Stimulated activated CD8-positive, alpha-beta memory T cell treated with anti-CD3 and anti-CD28 coated beads, Interleukin-7, amount 100 ng/mL, for 1 hour (primary cell): ENCODE measurements at regions not wholly inside any gene's neighbourhood (a gene's known extent, or its start where the extent isn't known, plus 50 kb on each side); places are given as distances from the start of the nearest gene placed in this dataset.
"Not testable (repeated sequence)": the region's sequence is repeated elsewhere in the genome, so short reads cannot be mapped to it uniquely, and the experiment has no call there.

ENCODE experiments used
- DNase-seq, 2 donors: peaks; one replicate each; pipeline ENCODE4 v3.0.0-alpha.2; 2020; ENCODE audit warnings: low read depth in 2 of 2

GRCh38 chr6:155936551-155936950 is 480.9 kb upstream of the NOX3 start:
- DNase-seq = no peak

GRCh38 chr6:155936127-155936526 is 480.5 kb upstream of the NOX3 start:
- no peak for DNase-seq

DNA sequence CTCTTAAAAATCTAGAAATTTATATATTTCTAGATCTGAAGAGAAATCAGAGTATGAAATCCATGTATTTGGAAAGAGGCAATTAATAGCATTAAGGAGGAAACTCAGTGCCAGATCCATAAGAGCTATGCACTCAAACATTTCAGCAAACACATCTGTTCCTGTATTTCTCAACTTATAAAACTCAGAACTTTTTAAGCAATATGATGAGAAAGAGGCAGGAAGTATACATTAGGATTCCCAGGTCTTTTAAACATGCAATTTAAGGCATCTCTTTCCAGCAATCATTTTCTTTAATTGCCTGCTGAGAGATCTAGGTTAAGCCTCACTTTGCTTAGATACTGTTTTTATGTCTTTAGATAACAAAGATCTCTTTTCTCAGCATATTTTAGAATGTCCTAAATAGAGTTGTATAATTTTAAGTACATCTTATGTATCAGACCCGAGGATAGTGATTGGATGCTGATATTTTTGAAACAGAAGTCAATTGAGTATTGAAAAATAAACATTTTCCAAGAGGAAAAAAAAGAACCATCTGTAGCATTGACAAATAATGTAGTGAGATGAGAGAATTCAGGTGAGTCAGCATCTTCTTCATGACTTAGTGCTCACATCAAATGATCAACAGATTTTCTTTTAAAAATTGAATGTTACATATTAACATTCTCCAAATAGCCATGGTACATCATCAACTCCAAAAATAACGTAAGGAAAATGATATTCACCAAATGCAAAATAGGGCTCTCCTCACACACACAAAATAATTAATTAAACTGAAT is 461.4 kb upstream of the NOX3 start:
- no peak for DNase-seq

DNA sequence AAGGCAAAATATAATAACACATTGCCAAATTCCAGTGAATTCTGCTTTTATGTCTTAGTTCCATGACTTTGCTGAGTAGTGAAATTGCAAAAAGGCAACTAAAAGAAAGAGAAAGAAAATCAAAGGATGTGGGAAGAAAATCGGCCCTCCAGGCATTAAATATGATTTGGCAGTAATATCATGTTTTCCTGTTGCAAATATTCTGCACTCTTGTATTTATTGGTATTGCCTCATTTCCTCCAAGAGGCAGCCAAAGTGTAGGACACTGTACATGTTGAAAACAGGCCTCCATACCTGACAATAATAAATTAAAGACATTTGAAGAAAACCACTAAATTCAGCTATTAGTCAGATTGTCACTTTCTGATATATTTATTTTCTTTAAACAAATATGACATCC is 460.0 kb upstream of the NOX3 start:
- DNase-seq = no peak

DNA sequence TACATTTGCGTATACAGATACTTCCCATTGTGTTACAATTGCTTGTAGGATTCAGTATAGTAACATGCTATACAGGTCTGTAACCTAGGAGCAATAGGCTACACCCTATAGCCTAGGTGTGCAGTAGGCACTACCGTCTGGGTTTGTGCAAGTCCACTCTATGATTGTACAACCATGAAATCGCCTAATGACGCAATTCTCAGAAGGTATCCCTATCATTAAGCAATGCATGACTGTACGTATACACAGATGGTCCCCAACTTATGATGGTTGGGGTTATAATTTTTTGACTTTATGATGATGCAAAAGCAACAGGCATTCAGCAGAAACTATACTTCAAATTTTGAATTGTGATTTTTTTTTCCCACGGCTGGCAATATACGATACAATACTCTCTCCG is 458.2 kb upstream of the NOX3 start:
- DNase-seq = no peak

DNA sequence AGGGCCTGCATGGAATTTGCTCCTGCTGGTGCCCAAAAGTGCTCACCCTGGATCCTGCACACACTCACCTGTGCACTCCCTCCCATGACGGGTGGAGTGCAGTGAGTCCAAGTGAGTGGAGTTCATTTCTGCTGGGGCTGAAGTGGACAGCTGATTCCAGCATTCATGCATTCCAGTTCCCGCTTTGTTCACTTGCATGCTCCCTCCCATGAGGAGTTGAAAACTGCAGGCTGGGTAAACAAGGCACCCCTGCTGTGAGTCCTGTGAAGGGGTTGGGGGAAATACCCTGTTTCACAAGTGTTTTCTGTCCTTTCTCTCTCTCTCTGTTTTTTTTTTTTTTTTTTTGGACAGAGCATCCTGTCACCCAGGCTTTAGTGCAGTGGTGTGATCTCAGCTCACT is 454.1 kb upstream of the NOX3 start:
- DNase-seq = no peak

- DNase-seq = no peak
Observed at GRCh38 chr6:155895641-155896040, 440.0 kb upstream of the NOX3 start.

DNA sequence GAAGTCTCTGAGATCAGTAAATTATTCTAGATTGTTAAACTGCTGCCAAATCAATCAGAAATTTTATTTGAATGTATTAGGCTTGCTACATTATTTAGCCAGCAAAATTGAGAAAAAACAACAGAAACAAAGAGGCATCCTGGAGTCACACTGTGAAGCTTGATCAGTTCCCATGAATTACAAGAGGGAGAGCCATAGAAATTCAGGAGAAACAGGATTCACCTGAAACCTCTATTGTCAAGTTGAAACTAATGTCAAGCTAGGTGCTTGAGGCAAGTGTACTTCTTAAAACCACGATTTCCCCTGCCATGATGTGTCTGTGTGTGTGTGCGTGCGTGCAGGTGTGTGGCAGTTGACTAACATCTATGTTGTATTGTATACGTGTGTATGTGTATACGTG is 439.1 kb upstream of the NOX3 start:
- no peak for DNase-seq

GRCh38 chr6:155894262-155894661 is 438.6 kb upstream of the NOX3 start:
- DNase-seq = no peak

DNA sequence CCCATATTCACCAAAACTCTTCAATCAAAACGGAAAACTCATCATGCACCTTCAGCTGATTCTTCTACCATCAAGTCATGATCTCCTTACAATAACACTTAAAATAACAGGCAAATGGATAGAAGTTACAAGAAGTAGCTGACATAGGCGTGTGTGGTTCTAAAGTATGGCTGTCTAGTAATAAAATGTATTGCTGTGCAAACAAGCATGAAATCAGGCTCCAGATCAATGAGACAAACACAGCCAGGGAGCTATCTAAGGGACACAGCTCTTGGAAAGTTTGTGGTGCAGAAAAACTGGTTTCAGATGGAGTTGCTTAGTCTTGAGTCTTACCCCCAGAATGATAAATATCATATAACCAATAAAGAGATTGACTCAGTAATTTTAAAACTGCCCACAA is 434.8 kb upstream of the NOX3 start:
- DNase-seq = no peak

- no peak for DNase-seq
Observed at GRCh38 chr6:155889410-155889809, 433.8 kb upstream of the NOX3 start.

DNA sequence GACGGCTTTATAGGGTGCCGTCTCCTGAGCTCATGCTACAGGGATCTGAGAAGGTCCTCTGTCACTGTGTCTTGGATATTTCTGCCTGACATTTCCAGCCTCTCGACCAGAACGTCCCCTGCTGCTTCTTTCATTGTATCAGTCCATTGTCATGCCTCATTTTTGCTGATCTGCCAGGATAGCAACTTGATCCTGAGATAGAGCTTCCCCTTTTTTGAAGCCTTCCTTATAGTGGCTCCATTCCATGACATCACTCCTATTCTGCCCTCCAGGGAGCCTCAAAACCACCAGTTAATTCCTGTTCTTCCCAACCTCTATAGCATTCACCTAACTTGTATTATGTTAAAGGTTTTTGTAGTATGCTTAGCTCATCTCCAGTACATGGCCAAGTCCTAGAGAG is 431.8 kb upstream of the NOX3 start:
- no peak for DNase-seq

DNA sequence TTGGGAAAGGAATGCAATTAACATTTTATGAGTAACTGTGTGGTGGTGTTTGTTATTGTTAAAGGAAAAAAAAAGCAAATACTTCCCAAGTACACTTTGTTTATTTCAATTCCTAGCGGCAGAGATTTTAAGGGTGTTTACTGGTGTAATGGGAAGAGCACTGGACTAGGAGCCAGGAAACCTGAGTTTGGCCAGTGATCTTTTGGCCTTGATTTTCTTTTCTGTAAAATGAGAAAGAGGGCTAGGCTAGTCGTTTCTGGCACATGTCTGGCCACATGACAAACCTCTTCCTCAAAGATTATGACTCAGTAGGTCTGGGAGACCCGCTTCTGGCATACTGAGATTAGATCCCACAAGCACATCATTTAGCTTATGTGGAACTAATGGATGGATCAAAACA is 428.1 kb upstream of the NOX3 start:
- no peak for DNase-seq

DNA sequence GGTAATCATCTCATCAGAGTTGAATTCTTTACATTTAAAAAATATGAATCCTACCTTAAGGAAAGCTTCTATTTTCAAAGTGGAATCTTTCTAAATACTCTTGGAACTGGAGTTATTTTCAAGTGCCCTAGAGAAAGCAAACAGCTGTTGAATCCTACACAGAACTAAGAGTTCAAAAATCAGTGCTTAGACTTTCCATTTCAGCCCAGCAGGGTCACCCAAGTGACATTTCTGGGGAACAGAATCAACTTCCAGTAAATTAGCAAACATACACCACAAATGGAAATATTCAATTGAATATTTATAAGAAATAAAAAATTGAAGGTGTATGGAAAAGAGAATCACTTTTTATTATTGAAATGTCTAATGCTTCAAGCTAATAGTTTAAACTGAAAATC is 427.7 kb upstream of the NOX3 start:
- no peak for DNase-seq

DNA sequence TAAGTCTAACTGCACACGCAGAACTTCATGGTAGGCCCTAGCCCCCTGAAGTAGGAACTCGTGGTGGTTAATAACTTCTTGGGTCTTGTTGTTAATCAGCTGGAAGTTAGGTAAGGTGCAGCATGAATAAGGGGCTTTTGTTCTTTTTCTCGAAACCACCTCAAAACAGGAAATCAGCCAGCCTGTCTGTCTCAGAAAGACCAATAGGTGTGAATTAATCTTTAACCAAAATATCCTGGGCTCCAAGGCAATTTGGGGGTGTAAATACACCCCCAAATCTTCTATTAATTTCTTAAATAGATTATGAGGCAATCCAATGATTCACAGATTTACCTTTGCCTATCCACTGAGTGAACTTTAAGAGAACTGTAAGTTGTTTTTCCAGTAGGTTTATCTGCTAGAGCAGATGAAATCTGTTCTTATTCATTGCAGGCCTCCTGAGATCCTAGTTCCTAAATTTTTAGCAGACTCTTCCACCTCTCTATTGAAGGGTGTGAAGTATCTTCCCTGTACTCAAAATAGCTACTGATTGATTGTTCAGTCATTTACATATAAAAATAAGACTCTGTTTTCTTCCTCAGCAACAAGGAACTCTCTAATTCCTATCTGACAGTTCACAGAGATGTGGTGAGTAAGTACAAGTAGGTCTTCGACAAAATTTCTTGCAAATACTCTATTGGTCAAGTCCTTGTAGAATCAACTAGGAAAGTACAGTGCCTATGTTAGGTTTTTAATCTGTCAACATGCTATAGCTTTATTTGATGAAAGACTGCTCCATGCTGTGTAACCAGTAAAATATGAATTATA is 427.1 kb upstream of the NOX3 start:
- DNase-seq = no peak

- DNase-seq = no peak
Observed at GRCh38 chr6:155881826-155882526, 426.3 kb upstream of the NOX3 start.

DNA sequence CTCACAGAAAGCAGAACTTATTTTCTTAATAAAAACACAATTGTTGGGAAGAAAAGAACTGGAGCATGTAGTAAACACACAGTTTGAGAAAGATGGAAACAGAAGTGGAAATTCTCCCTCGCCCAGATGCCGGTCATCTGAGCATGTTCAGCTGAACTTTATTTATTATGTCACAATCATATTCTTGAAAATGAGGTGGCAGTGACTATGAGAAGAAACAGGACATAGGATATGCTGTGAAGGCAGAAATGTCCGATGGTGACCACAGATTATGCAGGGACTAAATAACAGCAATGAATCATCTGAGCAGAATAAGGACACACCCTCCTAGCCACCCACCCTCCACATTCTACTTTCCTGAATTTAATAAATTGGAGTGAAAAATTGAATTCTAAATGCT is 425.3 kb upstream of the NOX3 start:
- no peak for DNase-seq

- DNase-seq = no peak
Observed at GRCh38 chr6:155872961-155873360, 417.3 kb upstream of the NOX3 start.

GRCh38 chr6:155867682-155868081 is 412.0 kb upstream of the NOX3 start:
- no peak for DNase-seq

GRCh38 chr6:155866676-155867390 is 411.2 kb upstream of the NOX3 start:
- not testable (repeated sequence) for DNase-seq

- DNase-seq = no peak
Observed at GRCh38 chr6:155861821-155862220, 406.2 kb upstream of the NOX3 start.

DNA sequence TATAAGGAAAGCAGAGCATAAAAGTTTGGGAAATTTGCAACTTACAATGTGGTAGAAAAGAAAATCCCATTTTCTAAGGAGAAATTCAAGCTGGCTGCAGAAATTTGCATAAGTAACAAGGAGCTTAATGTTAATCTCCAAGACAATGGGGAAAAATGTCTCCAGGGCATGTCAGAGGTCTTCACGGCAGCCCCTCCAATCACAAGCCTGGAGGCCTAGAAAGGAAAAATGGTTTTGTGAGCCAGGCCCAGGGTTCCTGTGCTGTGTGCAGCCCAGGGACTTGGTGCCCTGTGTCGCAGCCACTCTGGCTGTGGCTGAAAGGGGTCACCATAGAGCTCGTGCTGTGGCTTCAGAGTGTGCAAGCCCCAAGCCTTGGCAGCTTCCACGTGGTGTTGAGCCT is 403.3 kb upstream of the NOX3 start:
- DNase-seq = not testable (repeated sequence)
